Smooth muscle cell (in vitro differentiated cells): ENCODE measurements at regions not wholly inside any gene's neighbourhood (a gene's known extent, or its start where the extent isn't known, plus 50 kb on each side); places are given as distances from the start of the nearest gene placed in this dataset.
A peak's percentile ranks its signal among the peaks of the same experiment; 100 is the strongest.

Source experiments
- DNase-seq: peaks from one replicate; lab custom pipeline; 2025; ENCODE audit not compliant: unreplicated experiment; lab: John Stamatoyannopoulos, UW
- H2AFZ ChIP-seq: fragments of 200-600 bp; sonication (generic); 2 replicates; pipeline ENCODE4 v1.6.0; 2016; ENCODE audit warnings: antibody characterized with exemption, low read depth, mild to moderate bottlenecking
- H3F3A ChIP-seq: fragments of 200-600 bp; sonication (generic); 2 replicates; pipeline ENCODE4 v1.6.0; 2017; ENCODE audit warnings: antibody characterized with exemption, low read depth
- H3K27ac ChIP-seq: fragments of 200-600 bp; sonication (generic); 2 replicates; pipeline ENCODE4 v1.5.1; 2016; ENCODE audit warnings: low read depth, mild to moderate bottlenecking
- H3K27me3 ChIP-seq: fragments of 200-600 bp; sonication (generic); 2 replicates; pipeline ENCODE4 v1.6.1; 2016; ENCODE audit warnings: low read depth, mild to moderate bottlenecking
- H3K36me3 ChIP-seq: fragments of 200-600 bp; sonication (generic); 2 replicates; pipeline ENCODE4 v1.5.1; 2016; ENCODE audit warnings: low read depth
- H3K4me1 ChIP-seq: fragments of 200-600 bp; sonication (generic); 2 replicates; pipeline ENCODE4 v1.5.1; 2016; ENCODE audit warnings: low read depth
- H3K4me2 ChIP-seq: fragments of 200-600 bp; sonication (generic); 2 replicates; pipeline ENCODE4 v1.6.0; 2016; ENCODE audit warnings: mild to moderate bottlenecking
- H3K4me3 ChIP-seq: fragments of 200-600 bp; sonication (generic); 2 replicates; pipeline ENCODE4 v1.5.1; 2016; ENCODE audit warnings: mild to moderate bottlenecking
- H3K79me2 ChIP-seq: fragments of 200-600 bp; sonication (generic); 2 replicates; pipeline ENCODE4 v1.6.0; 2016; ENCODE audit warnings: low read depth, mild to moderate bottlenecking
- H3K9ac ChIP-seq: fragments of 200-600 bp; sonication (generic); 2 replicates; pipeline ENCODE4 v1.6.0; 2016; ENCODE audit warnings: low read depth
- H3K9me3 ChIP-seq: fragments of 200-600 bp; sonication (generic); replicated peaks from 2 replicates; pipeline ENCODE4 v1.5.1; 2016; ENCODE audit warnings: low read depth
- H4K20me1 ChIP-seq: fragments of 200-600 bp; sonication (generic); 2 replicates; pipeline ENCODE4 v1.6.0; 2016; ENCODE audit warnings: low read depth
- WGBS: methylation state at CpG from one replicate; pipeline ENCODE4 v1.1.7; 2016; ENCODE audit warnings: low lambda C conversion rate; 5-methylcytosine and 5-hydroxymethylcytosine counted together
- TF ChIP-seq, protein P1 (sequence below): fragments of 200-600 bp; sonication (generic); IDR thresholded peaks from 2 replicates; pipeline ENCODE4 v1.5.1; 2017; ENCODE audit warnings: borderline replicate concordance, mild to moderate bottlenecking, antibody characterized with exemption; ENCODE audit not compliant: insufficient read depth, poor library complexity, severe bottlenecking

DNA sequence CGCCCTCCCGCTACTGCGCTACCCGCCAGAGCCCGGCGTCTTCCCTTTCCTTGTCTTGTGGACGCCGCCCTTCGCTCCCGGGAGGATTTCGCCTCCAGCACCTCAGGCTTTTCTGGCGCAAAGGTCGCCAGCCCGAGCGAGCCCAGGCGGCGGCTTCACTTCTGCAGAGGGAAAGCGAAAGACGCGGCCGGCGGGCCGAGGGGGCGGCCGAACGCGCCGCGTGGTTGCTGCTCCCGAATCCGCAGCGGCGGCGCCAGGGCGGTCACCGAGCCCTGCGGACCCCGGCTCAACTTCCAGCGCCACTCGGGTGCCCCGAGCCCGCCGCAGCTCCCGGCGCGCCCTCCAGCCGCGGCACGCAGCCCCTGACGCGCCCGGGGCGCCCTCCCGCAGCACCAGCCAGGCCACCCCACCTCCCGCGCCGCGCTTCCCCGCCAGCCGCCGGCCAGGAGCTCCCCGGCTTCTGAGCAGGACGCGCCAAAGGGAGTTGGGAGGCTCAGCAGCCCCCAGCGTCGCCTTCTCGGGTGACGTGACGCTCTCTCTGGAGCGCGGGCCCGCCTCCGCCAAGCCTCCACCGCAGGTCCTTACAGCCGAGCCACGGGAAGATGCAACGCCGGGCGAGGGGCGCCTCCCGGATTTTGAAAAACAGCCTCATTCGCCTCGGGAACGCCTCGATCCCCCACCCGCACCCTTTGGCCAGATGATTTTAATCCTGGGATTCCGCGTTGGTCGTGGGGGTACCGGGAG is 84.9 kb upstream of the EPB41L3 start:
- H3K27me3 ChIP-seq = peaks cover 78% of the 10 kb centered on the region
- no peak overlapping the region for H3K27ac ChIP-seq
- H2AFZ ChIP-seq = peak overlapping the region; percentile 96
- no peaks in the 10 kb centered on the region for H3K79me2 ChIP-seq
- TF ChIP-seq, protein P1, sequence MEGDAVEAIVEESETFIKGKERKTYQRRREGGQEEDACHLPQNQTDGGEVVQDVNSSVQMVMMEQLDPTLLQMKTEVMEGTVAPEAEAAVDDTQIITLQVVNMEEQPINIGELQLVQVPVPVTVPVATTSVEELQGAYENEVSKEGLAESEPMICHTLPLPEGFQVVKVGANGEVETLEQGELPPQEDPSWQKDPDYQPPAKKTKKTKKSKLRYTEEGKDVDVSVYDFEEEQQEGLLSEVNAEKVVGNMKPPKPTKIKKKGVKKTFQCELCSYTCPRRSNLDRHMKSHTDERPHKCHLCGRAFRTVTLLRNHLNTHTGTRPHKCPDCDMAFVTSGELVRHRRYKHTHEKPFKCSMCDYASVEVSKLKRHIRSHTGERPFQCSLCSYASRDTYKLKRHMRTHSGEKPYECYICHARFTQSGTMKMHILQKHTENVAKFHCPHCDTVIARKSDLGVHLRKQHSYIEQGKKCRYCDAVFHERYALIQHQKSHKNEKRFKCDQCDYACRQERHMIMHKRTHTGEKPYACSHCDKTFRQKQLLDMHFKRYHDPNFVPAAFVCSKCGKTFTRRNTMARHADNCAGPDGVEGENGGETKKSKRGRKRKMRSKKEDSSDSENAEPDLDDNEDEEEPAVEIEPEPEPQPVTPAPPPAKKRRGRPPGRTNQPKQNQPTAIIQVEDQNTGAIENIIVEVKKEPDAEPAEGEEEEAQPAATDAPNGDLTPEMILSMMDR = no peak
- peak overlapping the region; percentile 98 for H3K4me2 ChIP-seq
- H3K36me3 ChIP-seq = no peaks in the 10 kb centered on the region
- H3K9me3 ChIP-seq = no peaks in the 10 kb centered on the region
- no peaks in the 10 kb centered on the region for H3F3A ChIP-seq
- H3K4me1 ChIP-seq = peaks cover 5% of the 10 kb centered on the region
- WGBS = under 1% methylated on average over 40 of the region's 90 CpGs
- no peaks in the 10 kb centered on the region for H4K20me1 ChIP-seq
- peak overlapping the region; percentile 73 for H3K4me3 ChIP-seq
- H3K9ac ChIP-seq = no peak overlapping the region
- DNase-seq = peak; percentile 29

GRCh38 chr18:5627776-5628511 is 84.1 kb upstream of the EPB41L3 start:
- H3K9me3 ChIP-seq = no peaks in the 10 kb centered on the region
- H3K9ac ChIP-seq = no peak overlapping the region
- H3K4me3 ChIP-seq = peak overlapping the region; percentile 73
- no peaks in the 10 kb centered on the region for H4K20me1 ChIP-seq
- 5% methylated on average over 28 of the region's 29 CpGs for WGBS
- peak overlapping the region; percentile 96 for H2AFZ ChIP-seq
- TF ChIP-seq, protein P1 = no peak
- DNase-seq = no peak
- no peaks in the 10 kb centered on the region for H3F3A ChIP-seq
- H3K27me3 ChIP-seq = peaks cover 73% of the 10 kb centered on the region
- H3K4me1 ChIP-seq = peaks cover 5% of the 10 kb centered on the region
- H3K79me2 ChIP-seq = no peaks in the 10 kb centered on the region
- peak overlapping the region; percentile 98 for H3K4me2 ChIP-seq
- no peak overlapping the region for H3K27ac ChIP-seq
- H3K36me3 ChIP-seq = no peaks in the 10 kb centered on the region

- no peak for DNase-seq
- 93% methylated on average over 2 of the region's 2 CpGs for WGBS
- TF ChIP-seq, protein P1 = peak; percentile 10
Measured at GRCh38 chr18:5626130-5626880, 82.5 kb upstream of the EPB41L3 start.

More at GRCh38 chr18:5626130-5626880, 82.5 kb upstream of the EPB41L3 start:
- Histone ChIP-seq H3K36me3 (no peaks in the 10 kb centered on the region), H3K4me1 (peaks cover 5% of the 10 kb centered on the region), H3K9me3 (no peaks in the 10 kb centered on the region), H3K27me3 (peaks cover 60% of the 10 kb centered on the region), H3K4me3 (no peak overlapping the region), H3K9ac (no peak overlapping the region), H3K4me2 (no peak overlapping the region), H2AFZ (no peak overlapping the region), H3K79me2 (no peaks in the 10 kb centered on the region), H4K20me1 (no peaks in the 10 kb centered on the region), H3K27ac (no peak overlapping the region), H3F3A (no peaks in the 10 kb centered on the region)
